SK-N-SH (cell line): ENCODE measurements at regions not wholly inside any gene's neighbourhood (a gene's known extent, or its start where the extent isn't known, plus 50 kb on each side); places are given as distances from the start of the nearest gene placed in this dataset.

ENCODE experiments used
- CTCF ChIP-seq: fragments of 200-600 bp; sonication (generic); IDR thresholded peaks from 2 replicates; pipeline ENCODE4 v1.6.1; 2017; ENCODE audit warnings: antibody characterized with exemption, mild to moderate bottlenecking, moderate library complexity
- POLR2AphosphoS5 ChIP-seq: IDR thresholded peaks from 2 replicates; pipeline ENCODE4 v1.6.1; 2012; ENCODE audit warnings: low read depth, low read length
- RXRA ChIP-seq: IDR thresholded peaks from 2 replicates; pipeline ENCODE4 v1.4.0; 2012; ENCODE audit warnings: low read depth, mild to moderate bottlenecking, borderline replicate concordance
- USF2 ChIP-seq: fragments of 150-350 bp; IDR thresholded peaks from 2 replicates; pipeline ENCODE4 v1.6.1; 2017; ENCODE audit warnings: antibody characterized with exemption, low read length, low read depth, borderline replicate concordance
- YY1 ChIP-seq: IDR thresholded peaks from 2 replicates; pipeline ENCODE4 v1.4.0; 2012; ENCODE audit warnings: low read depth, mild to moderate bottlenecking

DNA sequence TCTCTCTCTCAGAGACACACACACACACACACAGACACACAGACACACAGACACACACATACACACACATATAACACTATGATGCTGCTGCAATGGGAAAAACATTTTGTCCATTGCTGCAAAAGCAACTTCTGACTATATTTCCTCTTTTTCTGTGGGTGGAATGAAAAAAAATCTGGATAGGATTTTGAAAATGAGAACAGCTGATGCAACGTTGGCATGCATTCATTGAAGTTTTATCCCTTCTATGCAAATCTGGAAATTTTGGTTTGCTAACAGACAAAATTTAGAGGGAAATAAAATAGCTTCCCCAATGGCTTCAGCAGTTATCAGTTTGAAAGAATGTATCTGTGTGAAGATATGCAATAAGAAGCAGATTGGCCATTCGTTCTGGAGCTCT, 763.4 kb upstream of the GRM7 start:
- TF ChIP-seq CTCF = no peak
- TF ChIP-seq POLR2AphosphoS5 = no peak
- TF ChIP-seq RXRA = no peak
- TF ChIP-seq USF2 = no peak
- TF ChIP-seq YY1 = no peak
